SKM-1 treated with dmso at 0.1 percent for 144 hours (cell line): ENCODE measurements at regions not wholly inside any gene's neighbourhood (a gene's known extent, or its start where the extent isn't known, plus 50 kb on each side); places are given as distances from the start of the nearest gene placed in this dataset.
"Not testable (repeated sequence)": the region's sequence is repeated elsewhere in the genome, so short reads cannot be mapped to it uniquely, and the experiment has no call there.

Source experiments
- DNase-seq: peaks from one replicate; lab custom pipeline; 2025; ENCODE audit not compliant: unreplicated experiment; lab: John Stamatoyannopoulos, UW

DNA sequence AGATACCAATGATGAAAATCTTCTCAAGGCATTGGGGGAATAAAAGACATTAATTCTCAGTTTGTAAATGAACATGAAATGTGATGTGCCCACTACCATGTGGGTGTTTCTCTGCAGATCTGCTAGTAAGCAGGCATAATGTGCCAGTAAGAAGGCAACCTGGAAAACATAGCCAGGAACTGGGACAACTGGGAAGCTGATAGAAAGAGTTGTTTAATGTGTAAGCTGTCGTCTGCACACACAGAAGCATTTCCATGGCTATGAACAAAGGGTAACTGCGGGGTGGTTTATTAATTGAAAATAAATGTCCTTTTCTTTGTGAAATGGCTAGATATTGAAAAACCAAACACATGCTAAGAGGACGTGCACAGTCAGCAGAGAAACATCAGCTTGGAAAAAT, 52.0 kb downstream of the ZC3H11B start:
- no peak for DNase-seq

DNA sequence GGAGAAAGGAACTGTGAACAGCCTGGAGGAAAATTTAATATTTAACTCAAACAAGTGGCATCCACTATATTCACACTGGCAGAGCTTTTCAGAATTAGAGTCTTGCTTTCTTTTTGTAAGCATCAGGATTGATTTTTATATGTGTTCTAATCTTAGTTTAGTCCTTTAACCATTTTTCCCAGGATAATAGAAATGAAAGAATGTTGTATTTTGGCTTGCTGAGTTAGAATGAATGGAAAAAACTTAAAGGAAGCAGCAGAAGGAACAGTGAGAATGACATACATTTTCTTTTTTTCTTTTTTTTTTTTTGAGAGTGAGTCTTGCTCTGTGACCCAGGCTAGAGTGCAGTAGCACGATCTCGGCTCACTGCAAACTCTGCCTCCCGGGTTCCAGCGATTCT, 53.0 kb downstream of the ZC3H11B start:
- no peak for DNase-seq

DNA sequence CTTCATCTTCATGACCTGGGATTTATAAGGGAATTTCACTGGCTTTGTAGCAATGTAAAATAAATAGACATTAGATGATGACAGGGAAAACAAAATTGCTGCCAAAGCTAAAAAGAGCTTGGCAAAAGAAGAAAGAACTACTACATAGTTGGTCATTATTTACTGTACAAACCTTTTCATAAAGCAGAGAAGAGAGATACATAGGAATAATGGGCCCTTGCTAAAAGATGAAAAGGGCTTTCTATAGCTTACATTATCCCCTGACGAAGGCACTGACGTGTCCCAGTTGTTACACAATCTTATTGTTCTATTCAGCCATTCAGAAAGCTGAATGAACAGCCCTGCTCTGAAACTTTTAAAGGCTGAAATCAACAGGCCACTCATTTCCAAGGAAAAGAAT, 57.1 kb downstream of the ZC3H11B start:
- no peak for DNase-seq

DNA sequence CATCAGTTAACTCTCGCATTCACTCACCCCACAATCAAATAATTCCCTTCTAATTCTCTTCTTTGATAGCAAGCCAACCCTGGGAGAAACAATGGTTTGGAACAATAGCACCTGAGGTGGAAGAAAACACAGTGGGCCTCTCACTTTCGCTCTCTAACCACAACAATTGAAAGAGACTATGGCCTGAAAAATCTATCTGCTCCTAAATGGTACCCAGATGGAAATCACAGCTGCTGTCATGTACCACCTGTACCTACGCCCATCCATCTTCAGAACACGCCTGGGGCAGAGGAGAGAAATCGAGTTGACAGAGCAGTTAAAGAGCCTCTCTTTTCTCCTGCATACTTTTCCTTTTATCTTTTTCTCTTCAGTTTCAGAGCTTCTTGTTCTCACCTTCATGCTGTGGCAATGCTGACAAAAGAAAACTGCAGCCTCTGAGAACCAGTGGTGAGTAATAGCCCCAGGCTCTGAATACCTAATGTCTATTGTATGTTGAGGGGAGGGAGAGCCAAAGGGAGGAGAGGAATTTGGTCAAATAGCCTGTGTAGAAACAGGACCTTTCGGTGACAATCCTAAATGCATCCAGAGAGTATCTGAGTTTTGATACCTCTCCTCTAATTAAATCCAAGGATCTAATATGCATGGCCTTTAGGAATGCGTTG, 57.7 kb downstream of the ZC3H11B start:
- DNase-seq, result no peak

DNA sequence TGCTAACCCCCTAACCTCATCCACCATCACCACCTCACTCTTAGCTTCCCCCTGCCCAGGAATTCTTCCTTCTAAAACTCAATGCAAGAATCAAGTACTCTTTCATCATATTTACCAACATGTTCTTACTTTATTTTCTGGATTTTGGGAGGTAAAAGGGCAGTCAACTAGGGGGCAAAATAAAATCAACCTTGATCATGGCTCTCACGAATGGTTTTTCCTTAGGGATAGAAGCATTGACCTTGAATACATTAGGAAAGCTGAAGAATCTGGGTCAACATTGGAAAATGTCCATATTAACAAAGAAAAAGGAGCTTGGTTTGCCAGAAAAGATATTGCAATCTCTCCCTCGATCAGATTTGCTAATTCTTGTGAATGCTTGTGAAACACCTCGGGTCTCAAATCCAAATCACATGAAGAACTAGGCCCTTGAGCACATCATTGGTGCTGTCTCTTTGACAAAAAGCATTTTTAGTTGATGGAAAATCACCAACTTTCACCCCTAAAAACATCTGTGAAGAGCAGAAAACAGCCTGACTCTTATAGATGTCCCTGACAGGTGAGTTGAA, 58.9 kb downstream of the ZC3H11B start:
- DNase-seq, result no peak

DNA sequence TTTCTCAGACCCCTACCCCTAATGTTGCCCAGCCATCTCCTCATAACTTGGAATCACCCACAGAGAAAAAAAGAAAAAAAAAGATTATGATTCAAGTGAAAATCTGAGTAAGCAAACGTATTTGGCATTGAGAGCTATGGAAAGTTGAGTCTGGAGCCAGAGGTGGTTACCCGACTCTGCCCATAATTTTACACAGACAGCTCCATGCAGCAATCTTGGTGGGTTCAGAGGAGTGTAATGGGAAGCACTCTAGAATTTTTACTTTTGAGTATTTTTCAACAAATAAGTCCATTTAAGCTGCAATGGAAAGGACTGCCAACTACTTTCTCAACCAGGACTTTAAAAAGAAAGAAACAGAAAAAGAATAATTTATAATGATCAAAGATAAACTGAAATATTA, 62.7 kb downstream of the ZC3H11B start:
- no peak for DNase-seq

DNA sequence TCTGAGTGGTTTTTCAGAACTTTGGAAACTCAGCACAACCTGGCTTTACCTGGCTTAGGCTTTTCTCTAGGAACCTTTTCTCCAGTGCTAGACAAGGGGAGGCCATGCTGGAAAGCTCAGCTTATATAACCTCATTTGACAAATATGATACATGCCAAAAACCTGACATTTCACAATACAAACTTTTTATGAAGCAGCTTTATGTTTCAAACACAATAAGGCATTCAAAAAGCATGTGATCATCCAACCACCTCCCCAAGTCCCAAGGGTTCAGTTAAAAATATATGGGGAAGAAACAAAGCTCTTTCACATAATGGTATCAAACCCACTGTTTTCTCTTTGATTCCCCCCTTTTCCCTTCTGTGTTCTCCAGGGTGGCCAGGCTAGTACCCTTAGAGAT, 63.7 kb downstream of the ZC3H11B start:
- DNase-seq, result no peak

DNA sequence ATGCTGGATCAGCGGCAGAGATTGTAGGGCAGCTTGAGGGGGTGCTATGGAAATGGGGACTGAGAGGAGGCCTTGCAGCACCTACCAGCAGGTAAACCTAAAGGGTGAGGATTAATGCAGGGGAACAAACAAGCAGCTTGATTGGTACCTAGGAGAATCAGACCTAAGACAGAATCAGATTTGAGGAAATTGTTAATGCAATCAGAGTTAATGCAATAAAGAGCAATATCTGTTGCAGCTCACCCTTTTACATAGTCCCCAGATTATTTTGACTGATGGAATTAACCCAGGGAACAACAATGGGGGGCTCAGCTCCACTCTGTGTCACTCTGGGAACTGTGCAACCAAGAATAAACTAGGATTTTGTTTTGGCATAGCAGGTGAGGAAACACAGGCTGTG, 64.5 kb downstream of the ZC3H11B start:
- DNase-seq, result no peak

DNA sequence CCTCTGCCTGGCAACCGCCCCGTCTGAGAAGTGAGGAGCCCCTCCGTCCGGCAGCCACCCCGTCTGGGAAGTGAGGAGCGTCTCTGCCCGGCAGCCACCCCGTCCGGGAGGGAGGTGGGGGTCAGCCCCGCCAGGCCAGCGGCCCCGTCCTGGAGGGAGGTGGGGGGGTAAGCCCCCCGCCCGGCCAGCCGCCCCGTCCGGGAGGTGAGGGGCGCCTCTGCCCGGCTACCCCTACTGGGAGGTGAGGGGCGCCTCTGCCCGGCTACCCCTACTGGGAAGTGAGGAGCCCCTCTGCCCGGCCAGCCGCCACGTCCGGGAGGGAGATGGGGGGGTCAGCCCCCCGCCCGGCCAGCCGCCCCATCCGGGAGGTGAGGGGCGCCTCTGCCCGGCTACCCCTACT, 67.1 kb downstream of the ZC3H11B start:
- not testable (repeated sequence) for DNase-seq

DNA sequence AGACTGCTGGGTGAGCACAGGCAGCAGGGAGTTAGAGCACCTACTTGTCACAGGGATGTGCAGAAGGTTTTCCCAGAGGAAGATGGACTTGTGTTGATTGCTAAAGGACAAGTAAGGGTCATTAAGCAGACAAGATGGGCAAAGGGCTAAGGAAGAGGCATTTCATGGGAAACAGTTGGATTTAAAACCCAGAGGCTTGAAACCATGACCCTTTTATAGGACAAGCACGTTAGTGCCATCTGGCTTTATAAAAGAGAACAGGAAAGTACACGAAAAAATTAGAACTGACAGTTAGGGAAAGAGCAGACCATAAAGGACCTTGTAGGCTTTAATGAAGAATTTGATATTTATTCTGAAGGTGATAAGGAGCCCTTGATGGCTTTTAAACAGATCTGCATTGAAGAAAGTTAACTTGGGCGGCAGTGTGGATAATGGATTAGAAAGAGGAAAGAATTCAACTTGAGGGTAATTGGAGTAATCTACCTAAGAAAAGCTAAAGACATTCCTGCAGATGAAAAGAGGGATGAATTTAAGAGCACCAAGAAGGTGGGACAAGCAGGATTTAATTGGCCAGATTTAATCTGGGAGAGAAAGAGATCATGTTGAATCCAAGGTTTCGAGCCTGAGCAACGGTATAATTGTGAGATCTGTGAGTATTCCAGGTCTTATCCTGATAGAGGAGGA, 68.6 kb downstream of the ZC3H11B start:
- no peak for DNase-seq

DNA sequence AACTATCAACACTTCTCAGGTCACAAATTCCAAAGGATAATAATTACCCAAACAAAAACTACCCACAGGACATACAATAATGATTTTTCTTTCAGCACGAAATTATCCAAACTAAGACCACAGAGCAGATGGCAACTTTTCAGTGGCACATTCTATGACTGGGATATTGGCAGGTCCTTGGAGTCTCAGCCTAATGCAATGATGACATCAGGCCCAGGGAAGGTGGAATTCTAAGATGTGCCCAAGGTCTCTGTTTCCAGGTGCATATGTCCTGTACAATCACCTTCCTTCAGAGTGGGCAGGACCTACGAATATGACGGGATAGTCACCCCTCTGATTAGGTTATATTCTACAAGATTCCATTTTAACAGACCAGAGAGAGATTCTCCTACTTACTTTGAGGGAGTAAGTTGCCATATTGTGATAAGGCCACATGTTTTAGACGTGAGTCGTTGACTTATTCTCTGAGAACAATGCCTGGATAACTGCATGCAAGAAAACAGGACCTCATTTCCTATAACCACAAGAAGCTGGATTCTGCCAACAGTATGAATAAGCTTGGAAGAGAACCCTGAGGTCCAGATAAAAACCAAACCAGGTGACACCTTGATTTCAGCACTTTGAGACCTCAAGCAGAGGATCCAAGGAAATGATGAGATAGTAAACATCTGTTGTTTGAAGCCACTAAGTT, 69.9 kb downstream of the ZC3H11B start:
- no peak for DNase-seq

DNA sequence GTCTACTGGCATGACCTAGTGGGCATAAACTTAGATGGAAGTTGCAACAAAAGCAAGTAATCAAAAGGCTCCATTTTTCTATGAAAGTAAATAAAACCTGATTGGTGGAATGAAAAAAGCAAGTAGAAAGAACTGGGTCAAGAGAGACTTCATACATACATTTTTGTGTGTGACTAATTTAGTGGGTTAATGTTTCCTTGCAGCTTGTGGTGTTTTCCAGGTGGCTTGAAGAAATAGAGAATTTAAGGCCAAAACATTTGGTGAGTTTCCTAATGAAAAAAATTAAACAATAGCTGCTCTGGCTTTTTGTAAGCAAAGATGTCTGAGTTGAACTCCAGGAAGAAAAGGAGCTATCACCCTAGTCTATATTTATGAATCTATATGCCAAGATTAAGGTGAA, 71.0 kb downstream of the ZC3H11B start:
- DNase-seq, result no peak

DNA sequence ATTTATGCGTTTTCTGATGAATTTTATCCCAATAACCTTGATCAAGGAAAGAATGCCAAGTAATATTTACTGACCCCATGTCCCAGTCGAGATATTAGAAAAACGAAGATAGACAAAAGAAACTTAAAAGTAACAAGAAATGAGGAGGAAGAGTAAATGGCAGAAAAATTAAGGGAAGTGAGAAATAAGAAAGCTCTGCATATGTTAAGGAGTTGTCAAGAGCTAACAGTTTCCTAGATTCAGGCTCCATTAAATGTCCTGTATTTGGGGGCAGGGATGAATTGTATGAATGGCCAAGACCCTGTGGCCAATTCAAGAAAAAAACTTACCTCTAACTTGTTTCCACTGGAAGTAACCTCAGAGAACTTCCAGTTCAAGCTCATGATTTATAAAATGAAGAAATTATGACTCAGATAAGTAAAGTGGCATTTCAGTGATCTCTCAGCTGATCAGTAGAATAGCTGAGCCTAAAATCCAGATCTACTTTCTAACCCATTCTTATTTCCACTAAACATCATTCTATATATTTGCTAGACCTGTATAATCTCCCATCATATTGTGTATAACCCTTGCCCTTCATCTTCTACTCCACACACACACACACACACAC, 73.2 kb downstream of the ZC3H11B start:
- DNase-seq, result no peak

DNA sequence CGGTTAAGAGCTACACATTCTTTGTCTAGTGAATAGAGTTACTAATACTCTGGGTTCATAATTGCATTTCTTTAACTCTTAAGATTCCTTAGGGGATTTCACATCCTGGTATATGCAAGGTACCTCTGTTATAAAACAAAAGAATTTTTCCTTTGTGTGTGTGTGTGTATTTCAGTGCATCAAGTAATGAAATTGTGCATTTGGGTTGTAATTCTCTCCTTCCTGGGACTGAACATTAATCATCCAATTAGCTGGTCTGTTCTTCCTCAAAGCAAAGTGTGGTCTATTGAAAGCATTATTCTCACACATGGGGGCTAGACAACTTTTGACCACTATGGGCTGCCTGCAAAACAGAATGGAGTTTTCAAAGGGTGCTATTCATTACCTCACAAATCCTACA, 74.0 kb downstream of the ZC3H11B start:
- DNase-seq, result no peak

DNA sequence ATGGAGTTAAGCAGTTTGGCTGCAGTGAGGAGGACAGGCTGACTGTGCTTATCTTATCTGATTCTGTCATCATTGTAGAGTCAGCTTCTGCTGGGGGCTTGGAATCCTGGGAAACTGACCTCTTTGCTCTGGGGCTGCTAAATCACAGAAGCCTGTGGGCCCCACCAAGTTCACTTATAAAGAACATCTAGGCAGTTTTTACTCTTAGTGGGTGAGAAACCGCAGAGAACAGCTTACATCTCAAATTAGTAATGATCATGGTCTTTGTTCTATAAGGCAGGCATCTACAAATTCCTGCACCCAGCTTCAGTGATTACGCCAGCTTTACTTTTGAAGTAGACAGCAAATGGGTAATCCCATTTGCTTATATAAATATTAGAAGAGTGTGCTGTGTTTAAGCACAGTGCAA, 75.7 kb downstream of the ZC3H11B start:
- no peak for DNase-seq

DNA sequence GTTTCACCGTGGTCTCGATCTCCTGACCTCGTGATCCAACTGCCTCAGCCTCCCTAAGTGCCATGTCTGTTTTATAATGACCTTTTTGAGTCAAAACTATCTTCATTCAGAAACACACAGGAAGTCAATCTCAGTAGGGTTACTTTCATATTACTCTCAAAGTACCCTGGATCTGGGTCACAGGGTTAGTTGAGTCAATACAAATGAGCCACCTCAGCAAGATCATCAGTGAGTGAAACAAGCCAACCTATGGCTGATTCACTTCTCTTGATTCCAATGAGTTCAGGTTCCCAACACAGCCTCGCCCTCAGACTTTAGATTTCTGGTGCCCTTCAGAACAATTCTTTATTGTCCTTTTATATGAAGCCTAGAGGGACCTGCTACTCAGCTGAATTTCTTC, 76.9 kb downstream of the ZC3H11B start:
- no peak for DNase-seq

DNA sequence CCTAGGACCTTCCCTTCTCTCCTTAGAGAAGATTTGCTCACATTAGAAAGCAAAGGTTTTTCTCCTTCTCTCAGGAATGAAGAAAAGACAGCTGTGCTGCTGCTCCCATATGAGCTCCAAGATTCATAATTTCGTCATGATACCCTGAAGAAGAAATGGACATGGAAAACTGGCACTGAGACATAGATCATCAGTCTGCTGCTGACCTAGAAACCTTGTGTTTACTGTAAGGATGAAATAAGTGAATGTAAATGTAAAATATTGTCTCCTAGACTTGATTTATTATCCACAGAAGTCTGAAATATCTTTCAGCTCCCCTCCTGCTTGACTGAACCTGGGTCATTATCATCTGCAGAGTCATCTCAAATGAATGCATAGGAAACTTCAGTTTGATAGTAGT, 77.9 kb downstream of the ZC3H11B start:
- DNase-seq, result no peak

DNA sequence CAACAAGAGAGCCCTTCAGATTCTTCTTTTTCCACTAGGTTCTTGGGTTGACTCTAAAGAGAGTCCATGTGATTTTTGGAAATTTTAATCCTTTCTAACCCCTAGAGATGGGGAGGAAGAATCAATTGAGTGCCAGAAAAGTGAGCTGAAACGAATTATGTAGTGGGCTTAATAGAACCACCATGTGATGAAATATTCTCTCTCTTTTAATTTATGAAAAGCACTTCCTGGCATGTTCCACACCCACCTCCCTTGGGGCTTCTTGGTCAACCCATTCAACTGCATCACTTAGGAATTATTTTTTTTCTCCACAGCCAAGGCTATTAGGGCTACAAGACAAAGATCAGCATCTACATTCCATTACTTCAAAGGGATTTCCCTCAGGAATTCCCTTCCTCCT, 79.6 kb downstream of the ZC3H11B start:
- no peak for DNase-seq

DNA sequence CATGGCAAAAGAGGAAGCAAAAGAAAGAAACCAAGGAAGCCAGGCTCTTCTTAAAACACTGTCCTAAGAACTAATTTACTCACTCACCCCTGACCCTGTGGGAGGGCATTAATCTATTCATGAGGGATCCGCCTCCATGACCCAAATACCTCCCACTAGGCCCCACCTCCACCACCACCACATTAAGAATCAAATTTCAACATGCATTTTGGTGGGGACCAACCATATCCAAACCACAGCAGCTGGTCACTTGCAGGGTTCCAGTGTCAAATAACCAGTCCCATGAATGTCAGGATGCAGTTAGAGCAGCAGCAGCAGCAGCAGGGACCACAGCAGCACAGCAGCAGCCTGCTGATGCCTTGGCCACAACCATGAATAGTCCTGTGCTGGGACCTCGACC, 83.8 kb downstream of the ZC3H11B start:
- DNase-seq, result peak; percentile 7

DNA sequence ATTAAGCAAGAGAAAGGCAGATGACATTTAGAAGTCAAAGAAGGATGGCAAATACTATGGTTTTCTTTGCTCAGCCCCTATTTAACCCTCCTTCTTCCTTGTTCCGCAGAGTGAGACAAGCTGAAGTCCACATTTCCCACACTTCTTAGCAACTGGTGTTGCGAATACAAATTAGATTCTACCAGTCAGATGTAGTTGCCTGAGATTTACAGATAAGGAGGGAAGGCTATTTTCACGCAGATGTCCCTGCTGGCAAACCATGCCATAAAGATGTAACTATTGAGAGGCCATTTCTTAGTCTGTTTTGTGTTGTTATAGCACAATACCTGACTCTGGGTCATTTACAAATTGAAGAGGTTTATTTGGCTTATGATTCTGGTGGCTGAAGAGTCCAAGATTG, 84.3 kb downstream of the ZC3H11B start:
- no peak for DNase-seq

DNA sequence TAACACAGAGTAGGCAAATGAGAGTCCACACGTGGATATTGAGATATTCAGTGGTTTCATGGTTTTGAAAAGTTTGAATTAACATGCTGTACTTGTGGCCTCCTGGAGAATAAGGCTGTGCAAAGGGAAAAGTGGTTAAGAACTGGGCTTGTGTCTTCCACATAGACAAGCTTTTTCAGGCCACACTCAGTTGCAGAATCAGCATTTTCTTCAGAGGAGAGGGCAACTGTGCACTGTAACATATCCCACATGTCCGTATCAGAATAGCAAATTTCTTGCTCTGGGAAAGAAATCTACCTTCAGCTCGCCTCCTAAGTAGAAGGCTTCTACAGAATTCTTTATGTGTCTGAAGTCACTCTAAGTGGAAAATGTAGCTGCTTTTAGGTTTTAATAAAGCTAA, 84.9 kb downstream of the ZC3H11B start:
- no peak for DNase-seq

DNA sequence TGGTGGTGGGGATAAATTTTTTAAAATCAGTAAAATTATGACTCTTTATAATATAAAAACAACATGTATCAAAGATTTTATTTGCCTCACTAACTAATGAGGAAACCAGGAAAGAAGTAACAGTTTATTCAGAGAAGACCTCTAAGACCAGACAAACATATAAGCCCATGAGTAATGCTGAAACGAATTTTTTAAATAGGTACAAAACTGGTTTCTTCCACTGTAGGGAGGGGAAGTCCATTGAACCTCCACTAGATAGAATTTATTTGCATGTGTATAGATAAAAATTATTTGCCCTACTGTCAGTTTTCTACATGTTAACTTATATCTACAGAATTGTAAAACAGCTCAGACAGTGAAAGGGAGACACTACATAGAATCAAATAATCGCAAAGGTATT, 86.8 kb downstream of the ZC3H11B start:
- DNase-seq, result no peak
